HG02759 (cell line): ENCODE measurements at regions not wholly inside any gene's neighbourhood (a gene's known extent, or its start where the extent isn't known, plus 50 kb on each side); places are given as distances from the start of the nearest gene placed in this dataset.
A peak's percentile ranks its signal among the peaks of the same experiment; 100 is the strongest.
"Not testable (repeated sequence)": the region's sequence is repeated elsewhere in the genome, so short reads cannot be mapped to it uniquely, and the experiment has no call there.

Experiments used
- ATAC-seq: cut with Tn5 transposase; IDR thresholded peaks from one replicate; pipeline ENCODE4 v1.9.1; 2021; ENCODE audit warnings: mild to moderate bottlenecking, moderate library complexity; ENCODE audit not compliant: unreplicated experiment

GRCh38 chr1:67528141-67528540, 97.9 kb upstream of the SERBP1 start:
- no peak for ATAC-seq

- ATAC-seq: no peak
These were observed 99.9 kb upstream of the SERBP1 start for GRCh38 chr1:67530071-67530470.

- peak; percentile 75 for ATAC-seq
These were observed 102.4 kb upstream of the SERBP1 start for GRCh38 chr1:67532452-67533216.

- no peak for ATAC-seq
These were observed 104.4 kb upstream of the SERBP1 start for GRCh38 chr1:67534627-67535065.

- peak; percentile 72 for ATAC-seq
These were observed 105.3 kb upstream of the SERBP1 start for GRCh38 chr1:67535474-67535873.

GRCh38 chr1:67536957-67537666, 106.9 kb upstream of the SERBP1 start:
- ATAC-seq: no peak

- no peak for ATAC-seq
These were observed 107.4 kb upstream of the SERBP1 start for GRCh38 chr1:67537667-67538018.

GRCh38 chr1:67540025-67540732, 110.0 kb upstream of the SERBP1 start:
- no peak for ATAC-seq

GRCh38 chr1:67540733-67541125, 110.5 kb upstream of the SERBP1 start:
- ATAC-seq: no peak

- ATAC-seq: no peak
These were observed 112.5 kb upstream of the SERBP1 start for GRCh38 chr1:67542747-67543146.

GRCh38 chr1:67544921-67545320, 114.7 kb upstream of the SERBP1 start:
- no peak for ATAC-seq

GRCh38 chr1:67545364-67545763, 115.2 kb upstream of the SERBP1 start:
- ATAC-seq: no peak

GRCh38 chr1:67551375-67551774, 121.2 kb upstream of the SERBP1 start:
- ATAC-seq: no peak

- ATAC-seq: no peak
These were observed 122.1 kb upstream of the SERBP1 start for GRCh38 chr1:67552336-67552759.

- not testable (repeated sequence) for ATAC-seq
These were observed 124.0 kb upstream of the SERBP1 start for GRCh38 chr1:67554204-67554603.

- no peak for ATAC-seq
These were observed 125.5 kb upstream of the SERBP1 start for GRCh38 chr1:67555461-67556296.

GRCh38 chr1:67556297-67556900, 126.2 kb upstream of the SERBP1 start:
- no peak for ATAC-seq

GRCh38 chr1:67557696-67558448, 127.1 kb upstream of the GADD45A start:
- ATAC-seq: no peak

- no peak for ATAC-seq
These were observed 126.4 kb upstream of the GADD45A start for GRCh38 chr1:67558449-67559193.
